H1 (cell line): ENCODE measurements at regions not wholly inside any gene's neighbourhood (a gene's known extent, or its start where the extent isn't known, plus 50 kb on each side); places are given as distances from the start of the nearest gene placed in this dataset.

Experiments
- ASH2L ChIP-seq: fragments of 200-600, 300-600 bp; sonication (generic); IDR thresholded peaks from one replicate; pipeline ENCODE4 v1.7.1; 2017; ENCODE audit warnings: low read length
- SP4 ChIP-seq: IDR thresholded peaks from 2 replicates; pipeline ENCODE4 v1.6.1; 2012; ENCODE audit warnings: low read length, inconsistent platforms
- TF ChIP-seq, protein P1 (sequence below): fragments of 300-600 bp; sonication (generic); IDR thresholded peaks from 2 replicates; pipeline ENCODE4 v1.7.1; 2012; ENCODE audit warnings: low read length, moderate library complexity, mild to moderate bottlenecking, inconsistent platforms; ENCODE audit not compliant: insufficient replicate concordance
- TF ChIP-seq, protein P2 (sequence below): IDR thresholded peaks from 2 replicates; pipeline ENCODE4 v1.6.1; 2012; ENCODE audit warnings: inconsistent platforms

DNA sequence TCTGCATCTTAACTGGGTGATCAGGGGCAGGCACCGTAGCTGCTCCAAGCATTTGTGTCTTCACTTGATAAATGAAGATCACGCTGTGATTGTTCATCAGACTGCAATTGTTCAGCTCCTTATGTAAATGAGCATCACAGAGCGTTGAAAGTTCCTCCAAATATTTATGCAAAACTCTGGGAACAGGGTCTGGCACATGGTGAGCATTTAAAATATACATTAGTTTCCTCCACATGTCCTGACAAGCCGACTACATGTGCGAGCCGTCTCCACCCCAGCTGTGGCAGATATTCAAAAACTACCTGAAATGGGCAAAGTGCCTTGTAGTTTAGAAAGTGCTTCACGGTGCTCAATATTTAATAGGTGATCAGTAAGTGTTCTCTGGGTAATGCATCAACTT, 175.1 kb upstream of the ID2 start (continued):
- TF ChIP-seq, protein P1, sequence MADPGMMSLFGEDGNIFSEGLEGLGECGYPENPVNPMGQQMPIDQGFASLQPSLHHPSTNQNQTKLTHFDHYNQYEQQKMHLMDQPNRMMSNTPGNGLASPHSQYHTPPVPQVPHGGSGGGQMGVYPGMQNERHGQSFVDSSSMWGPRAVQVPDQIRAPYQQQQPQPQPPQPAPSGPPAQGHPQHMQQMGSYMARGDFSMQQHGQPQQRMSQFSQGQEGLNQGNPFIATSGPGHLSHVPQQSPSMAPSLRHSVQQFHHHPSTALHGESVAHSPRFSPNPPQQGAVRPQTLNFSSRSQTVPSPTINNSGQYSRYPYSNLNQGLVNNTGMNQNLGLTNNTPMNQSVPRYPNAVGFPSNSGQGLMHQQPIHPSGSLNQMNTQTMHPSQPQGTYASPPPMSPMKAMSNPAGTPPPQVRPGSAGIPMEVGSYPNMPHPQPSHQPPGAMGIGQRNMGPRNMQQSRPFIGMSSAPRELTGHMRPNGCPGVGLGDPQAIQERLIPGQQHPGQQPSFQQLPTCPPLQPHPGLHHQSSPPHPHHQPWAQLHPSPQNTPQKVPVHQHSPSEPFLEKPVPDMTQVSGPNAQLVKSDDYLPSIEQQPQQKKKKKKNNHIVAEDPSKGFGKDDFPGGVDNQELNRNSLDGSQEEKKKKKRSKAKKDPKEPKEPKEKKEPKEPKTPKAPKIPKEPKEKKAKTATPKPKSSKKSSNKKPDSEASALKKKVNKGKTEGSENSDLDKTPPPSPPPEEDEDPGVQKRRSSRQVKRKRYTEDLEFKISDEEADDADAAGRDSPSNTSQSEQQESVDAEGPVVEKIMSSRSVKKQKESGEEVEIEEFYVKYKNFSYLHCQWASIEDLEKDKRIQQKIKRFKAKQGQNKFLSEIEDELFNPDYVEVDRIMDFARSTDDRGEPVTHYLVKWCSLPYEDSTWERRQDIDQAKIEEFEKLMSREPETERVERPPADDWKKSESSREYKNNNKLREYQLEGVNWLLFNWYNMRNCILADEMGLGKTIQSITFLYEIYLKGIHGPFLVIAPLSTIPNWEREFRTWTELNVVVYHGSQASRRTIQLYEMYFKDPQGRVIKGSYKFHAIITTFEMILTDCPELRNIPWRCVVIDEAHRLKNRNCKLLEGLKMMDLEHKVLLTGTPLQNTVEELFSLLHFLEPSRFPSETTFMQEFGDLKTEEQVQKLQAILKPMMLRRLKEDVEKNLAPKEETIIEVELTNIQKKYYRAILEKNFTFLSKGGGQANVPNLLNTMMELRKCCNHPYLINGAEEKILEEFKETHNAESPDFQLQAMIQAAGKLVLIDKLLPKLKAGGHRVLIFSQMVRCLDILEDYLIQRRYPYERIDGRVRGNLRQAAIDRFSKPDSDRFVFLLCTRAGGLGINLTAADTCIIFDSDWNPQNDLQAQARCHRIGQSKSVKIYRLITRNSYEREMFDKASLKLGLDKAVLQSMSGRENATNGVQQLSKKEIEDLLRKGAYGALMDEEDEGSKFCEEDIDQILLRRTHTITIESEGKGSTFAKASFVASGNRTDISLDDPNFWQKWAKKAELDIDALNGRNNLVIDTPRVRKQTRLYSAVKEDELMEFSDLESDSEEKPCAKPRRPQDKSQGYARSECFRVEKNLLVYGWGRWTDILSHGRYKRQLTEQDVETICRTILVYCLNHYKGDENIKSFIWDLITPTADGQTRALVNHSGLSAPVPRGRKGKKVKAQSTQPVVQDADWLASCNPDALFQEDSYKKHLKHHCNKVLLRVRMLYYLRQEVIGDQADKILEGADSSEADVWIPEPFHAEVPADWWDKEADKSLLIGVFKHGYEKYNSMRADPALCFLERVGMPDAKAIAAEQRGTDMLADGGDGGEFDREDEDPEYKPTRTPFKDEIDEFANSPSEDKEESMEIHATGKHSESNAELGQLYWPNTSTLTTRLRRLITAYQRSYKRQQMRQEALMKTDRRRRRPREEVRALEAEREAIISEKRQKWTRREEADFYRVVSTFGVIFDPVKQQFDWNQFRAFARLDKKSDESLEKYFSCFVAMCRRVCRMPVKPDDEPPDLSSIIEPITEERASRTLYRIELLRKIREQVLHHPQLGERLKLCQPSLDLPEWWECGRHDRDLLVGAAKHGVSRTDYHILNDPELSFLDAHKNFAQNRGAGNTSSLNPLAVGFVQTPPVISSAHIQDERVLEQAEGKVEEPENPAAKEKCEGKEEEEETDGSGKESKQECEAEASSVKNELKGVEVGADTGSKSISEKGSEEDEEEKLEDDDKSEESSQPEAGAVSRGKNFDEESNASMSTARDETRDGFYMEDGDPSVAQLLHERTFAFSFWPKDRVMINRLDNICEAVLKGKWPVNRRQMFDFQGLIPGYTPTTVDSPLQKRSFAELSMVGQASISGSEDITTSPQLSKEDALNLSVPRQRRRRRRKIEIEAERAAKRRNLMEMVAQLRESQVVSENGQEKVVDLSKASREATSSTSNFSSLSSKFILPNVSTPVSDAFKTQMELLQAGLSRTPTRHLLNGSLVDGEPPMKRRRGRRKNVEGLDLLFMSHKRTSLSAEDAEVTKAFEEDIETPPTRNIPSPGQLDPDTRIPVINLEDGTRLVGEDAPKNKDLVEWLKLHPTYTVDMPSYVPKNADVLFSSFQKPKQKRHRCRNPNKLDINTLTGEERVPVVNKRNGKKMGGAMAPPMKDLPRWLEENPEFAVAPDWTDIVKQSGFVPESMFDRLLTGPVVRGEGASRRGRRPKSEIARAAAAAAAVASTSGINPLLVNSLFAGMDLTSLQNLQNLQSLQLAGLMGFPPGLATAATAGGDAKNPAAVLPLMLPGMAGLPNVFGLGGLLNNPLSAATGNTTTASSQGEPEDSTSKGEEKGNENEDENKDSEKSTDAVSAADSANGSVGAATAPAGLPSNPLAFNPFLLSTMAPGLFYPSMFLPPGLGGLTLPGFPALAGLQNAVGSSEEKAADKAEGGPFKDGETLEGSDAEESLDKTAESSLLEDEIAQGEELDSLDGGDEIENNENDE, result no peak
- TF ChIP-seq ASH2L (no peak), SP4 (no peak)
- TF ChIP-seq, protein P2, sequence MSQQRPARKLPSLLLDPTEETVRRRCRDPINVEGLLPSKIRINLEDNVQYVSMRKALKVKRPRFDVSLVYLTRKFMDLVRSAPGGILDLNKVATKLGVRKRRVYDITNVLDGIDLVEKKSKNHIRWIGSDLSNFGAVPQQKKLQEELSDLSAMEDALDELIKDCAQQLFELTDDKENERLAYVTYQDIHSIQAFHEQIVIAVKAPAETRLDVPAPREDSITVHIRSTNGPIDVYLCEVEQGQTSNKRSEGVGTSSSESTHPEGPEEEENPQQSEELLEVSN, result no peak
